Activated naive CD4-positive, alpha-beta T cell treated with anti-CD3 and anti-CD28 coated beads, Interleukin-2, amount 50 U/mL, for 72 hours (primary cell): ENCODE measurements at regions not wholly inside any gene's neighbourhood (a gene's known extent, or its start where the extent isn't known, plus 50 kb on each side); places are given as distances from the start of the nearest gene placed in this dataset.
"Not testable (repeated sequence)": the region's sequence is repeated elsewhere in the genome, so short reads cannot be mapped to it uniquely, and the experiment has no call there.

Experiments used
- ATAC-seq, 2 donors: fragments of 150-1000 bp; cut with Tn5 transposase; 2 replicates each; pipeline ENCODE4 v1.10.0; 2021; ENCODE audit warnings: mild to moderate bottlenecking in 2 of 2, moderate library complexity in 2 of 2
- DNase-seq, 2 donors: peaks; one replicate each; pipeline ENCODE4 v3.0.0; 2021 to 2022; ENCODE audit warnings: low spot score in 2 of 2
- H3K27ac Mint-ChIP-seq, 2 donors: one replicate each; pipeline ENCODE4 v1.8.0; 2022; ENCODE audit warnings: mild to moderate bottlenecking in 2 of 2, mixed read lengths in 2 of 2
- H3K36me3 Mint-ChIP-seq, 2 donors: one replicate each; pipeline ENCODE4 v1.8.0; 2022; ENCODE audit warnings: mixed read lengths in 2 of 2
- H3K9me3 Mint-ChIP-seq, 2 donors: one replicate each; pipeline ENCODE4 v1.8.0; 2022; ENCODE audit warnings: mixed read lengths in 2 of 2

DNA sequence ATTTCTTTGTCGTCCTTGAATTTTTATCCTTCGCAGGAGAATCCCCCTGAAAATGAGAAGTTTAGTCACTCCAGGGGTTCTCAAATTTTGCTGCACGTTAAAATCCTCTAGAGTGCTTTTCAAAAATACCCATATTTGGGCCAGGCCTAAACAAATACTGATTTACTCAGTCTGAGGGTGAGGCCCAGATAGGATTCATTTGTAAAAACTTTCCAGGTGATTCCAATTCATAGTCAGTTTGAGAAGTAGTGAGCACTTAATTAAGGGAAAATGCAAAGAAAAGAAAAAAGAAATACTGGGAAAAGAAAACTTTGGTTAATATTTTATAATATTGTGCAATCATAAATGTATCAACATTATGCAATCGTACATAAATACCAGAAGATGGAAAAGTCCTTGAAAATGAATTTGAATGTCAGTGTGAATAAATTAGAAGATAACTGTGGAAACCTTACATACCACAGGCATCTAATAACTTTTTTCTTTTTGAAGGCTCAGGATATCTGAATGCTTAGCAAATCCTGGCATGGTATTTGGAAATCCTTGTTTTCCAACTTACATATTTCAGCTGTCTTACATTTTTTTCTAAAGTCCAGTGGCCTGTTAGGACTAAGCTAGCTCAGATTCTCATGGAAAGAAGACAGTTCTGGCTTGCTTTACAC lies 116.5 kb upstream of the DAPK1 start:
- no peak for DNase-seq
- Mint-ChIP-seq H3K27ac (no peak overlapping the region), H3K36me3 (no peaks in the 10 kb centered on the region), H3K9me3 (no peaks in the 10 kb centered on the region)
- ATAC-seq, result no peak

DNA sequence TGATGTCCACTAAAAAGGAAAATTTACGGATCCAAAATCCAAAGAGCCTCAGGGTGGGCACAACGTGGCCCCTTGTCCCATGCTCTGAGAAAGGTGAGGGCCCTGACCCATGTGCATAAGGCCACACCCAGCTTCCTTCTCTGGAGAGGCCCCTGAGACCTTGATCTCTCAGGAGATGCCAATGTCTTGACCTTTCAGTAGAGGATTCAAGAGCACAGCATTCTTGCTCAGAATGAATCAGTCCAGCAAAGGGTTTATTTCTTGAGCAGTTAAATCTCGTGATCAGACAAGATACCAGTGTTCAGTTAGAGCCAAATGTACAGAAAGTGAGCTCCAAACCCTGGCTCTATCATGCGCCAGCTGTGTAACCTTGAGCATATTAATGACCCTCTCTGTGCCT lies 115.9 kb upstream of the DAPK1 start:
- Mint-ChIP-seq H3K27ac (no peak overlapping the region), H3K9me3 (no peaks in the 10 kb centered on the region), H3K36me3 (no peaks in the 10 kb centered on the region)
- DNase-seq, result no peak
- no peak for ATAC-seq

DNA sequence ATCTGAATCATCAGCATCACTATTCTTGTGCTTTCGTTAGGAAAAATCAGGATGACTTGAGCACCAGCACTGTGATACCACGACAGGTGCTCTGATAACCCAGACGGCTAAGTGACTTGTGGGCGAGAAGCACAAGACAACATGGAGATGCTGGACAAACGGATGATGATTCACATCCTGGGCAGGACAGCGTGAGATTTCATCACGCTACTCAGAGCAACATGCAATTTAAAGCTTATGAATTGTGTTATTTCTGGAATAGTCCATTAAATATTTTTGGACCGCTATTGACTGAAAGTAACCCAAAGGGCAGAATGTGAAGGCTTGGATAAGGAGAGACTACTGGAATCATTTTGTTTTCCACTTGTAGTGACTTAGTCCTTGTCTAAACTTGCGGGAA lies 114.8 kb upstream of the DAPK1 start:
- no peak overlapping the region for H3K27ac Mint-ChIP-seq
- H3K9me3 Mint-ChIP-seq, result no peaks in the 10 kb centered on the region
- DNase-seq, result no peak
- H3K36me3 Mint-ChIP-seq, result no peaks in the 10 kb centered on the region
- no peak for ATAC-seq

GRCh38 chr9:87383344-87384150 lies 114.1 kb upstream of the DAPK1 start:
- no peak for DNase-seq
- ATAC-seq, result no peak
- Mint-ChIP-seq H3K36me3 (no peaks in the 10 kb centered on the region), H3K27ac (no peak overlapping the region), H3K9me3 (no peaks in the 10 kb centered on the region)

GRCh38 chr9:87386490-87387025 lies 111.1 kb upstream of the DAPK1 start:
- no peak for ATAC-seq
- Mint-ChIP-seq H3K36me3 (no peaks in the 10 kb centered on the region), H3K9me3 (no peaks in the 10 kb centered on the region), H3K27ac (no peak overlapping the region)
- DNase-seq, result no peak

DNA sequence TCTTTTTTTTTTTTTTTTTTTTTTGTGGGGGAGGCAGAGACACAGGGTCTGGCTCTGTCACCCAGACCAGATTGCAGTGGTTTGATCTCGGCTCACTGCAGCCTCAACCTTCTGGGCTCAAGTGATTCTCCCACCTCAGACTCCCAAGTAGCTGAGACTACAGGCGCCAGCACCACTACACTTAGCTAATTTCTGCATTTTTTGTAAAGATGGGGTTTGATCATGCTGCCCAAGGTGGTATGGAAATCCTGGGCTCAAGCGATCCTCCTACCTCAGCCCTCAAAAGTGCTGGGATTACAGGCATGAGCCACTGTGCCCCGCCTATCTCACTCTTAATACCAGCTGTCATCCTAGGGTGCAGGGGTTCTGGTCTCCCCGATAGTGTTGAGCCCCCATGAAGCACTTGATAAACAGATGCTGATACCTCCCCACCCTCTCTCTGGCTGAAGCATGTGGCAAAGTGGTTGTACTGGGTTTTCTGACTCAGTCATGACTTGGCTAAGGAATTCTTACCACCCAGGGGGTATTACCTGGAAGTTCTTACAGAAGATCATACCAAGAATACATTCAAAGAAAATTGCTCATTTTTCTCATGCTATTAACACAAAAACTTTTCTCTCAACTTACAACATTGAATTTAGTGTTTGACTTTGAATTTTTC lies 110.2 kb upstream of the DAPK1 start:
- H3K9me3 Mint-ChIP-seq, result peaks cover 0 to 3% of the 10 kb centered on the region in 2 donors
- H3K36me3 Mint-ChIP-seq, result no peaks in the 10 kb centered on the region
- no peak for ATAC-seq
- DNase-seq, result no peak
- no peak overlapping the region for H3K27ac Mint-ChIP-seq

GRCh38 chr9:87388708-87389107 lies 109.0 kb upstream of the DAPK1 start:
- not testable (repeated sequence) for H3K27ac Mint-ChIP-seq, H3K36me3 Mint-ChIP-seq, DNase-seq, H3K9me3 Mint-ChIP-seq, ATAC-seq

- Mint-ChIP-seq H3K36me3 (no peaks in the 10 kb centered on the region), H3K9me3 (peaks cover 0 to 8% of the 10 kb centered on the region in 2 donors), H3K27ac (no peak overlapping the region)
- DNase-seq (no peak), ATAC-seq (no peak)
Measured at GRCh38 chr9:87389936-87390335, 107.7 kb upstream of the DAPK1 start.

GRCh38 chr9:87390361-87390760 lies 107.3 kb upstream of the DAPK1 start:
- peaks cover 0 to 8% of the 10 kb centered on the region in 2 donors for H3K9me3 Mint-ChIP-seq
- ATAC-seq (no peak), DNase-seq (no peak)
- no peaks in the 10 kb centered on the region for H3K36me3 Mint-ChIP-seq
- H3K27ac Mint-ChIP-seq, result no peak overlapping the region

- Mint-ChIP-seq H3K9me3 (peaks cover 0 to 8% of the 10 kb centered on the region in 2 donors), H3K27ac (no peak overlapping the region), H3K36me3 (no peaks in the 10 kb centered on the region)
- DNase-seq, result no peak
- ATAC-seq, result no peak
Measured at GRCh38 chr9:87392086-87392485, 105.6 kb upstream of the DAPK1 start.

DNA sequence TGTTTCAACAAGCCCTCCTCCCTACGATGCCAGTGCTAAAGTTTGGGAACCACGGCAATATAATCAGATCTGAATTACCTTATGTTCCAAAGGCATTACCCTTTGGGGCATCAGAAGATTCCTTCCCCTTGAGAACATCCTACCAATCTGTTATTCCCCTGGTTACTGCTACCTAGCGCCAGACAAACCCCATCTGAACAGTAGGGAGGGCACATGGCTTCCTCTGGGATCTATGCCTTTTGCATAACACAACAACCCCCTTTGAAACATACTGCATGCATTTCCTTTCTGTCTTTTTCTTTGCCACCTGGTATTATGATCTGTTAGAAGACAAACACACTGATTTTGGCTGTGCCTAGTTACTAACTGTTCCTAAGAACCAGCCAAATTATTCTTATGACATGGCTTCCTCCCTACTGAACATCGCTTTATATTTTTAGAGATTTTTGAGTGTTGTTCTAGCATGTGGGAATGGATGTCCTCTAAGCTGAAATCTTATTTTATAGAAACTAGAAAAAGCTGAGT lies 103.9 kb upstream of the DAPK1 start:
- Mint-ChIP-seq H3K36me3 (no peaks in the 10 kb centered on the region), H3K27ac (no peak overlapping the region), H3K9me3 (peaks cover 0 to 8% of the 10 kb centered on the region in 2 donors)
- ATAC-seq, result no peak
- DNase-seq, result no peak

- H3K9me3 Mint-ChIP-seq, result peaks cover 0 to 8% of the 10 kb centered on the region in 2 donors
- ATAC-seq (no peak), DNase-seq (no peak)
- no peaks in the 10 kb centered on the region for H3K36me3 Mint-ChIP-seq
- H3K27ac Mint-ChIP-seq, result no peak overlapping the region
Measured at GRCh38 chr9:87395804-87396479, 101.7 kb upstream of the DAPK1 start.

- Mint-ChIP-seq H3K27ac (no peak overlapping the region), H3K36me3 (no peaks in the 10 kb centered on the region), H3K9me3 (no peaks in the 10 kb centered on the region)
- DNase-seq (no peak), ATAC-seq (no peak)
Measured at GRCh38 chr9:87401681-87402080, 96.0 kb upstream of the DAPK1 start.

GRCh38 chr9:87402537-87402936 lies 95.1 kb upstream of the DAPK1 start:
- no peak for ATAC-seq
- H3K9me3 Mint-ChIP-seq, result no peaks in the 10 kb centered on the region
- H3K36me3 Mint-ChIP-seq, result no peaks in the 10 kb centered on the region
- H3K27ac Mint-ChIP-seq, result no peak overlapping the region
- DNase-seq, result no peak

- H3K9me3 Mint-ChIP-seq, result no peaks in the 10 kb centered on the region
- DNase-seq (no peak), ATAC-seq (no peak)
- no peak overlapping the region for H3K27ac Mint-ChIP-seq
- no peaks in the 10 kb centered on the region for H3K36me3 Mint-ChIP-seq
Measured at GRCh38 chr9:87405677-87406542, 91.8 kb upstream of the DAPK1 start.
